GM12891 (cell line): ENCODE measurements at regions not wholly inside any gene's neighbourhood (a gene's known extent, or its start where the extent isn't known, plus 50 kb on each side); places are given as distances from the start of the nearest gene placed in this dataset.

ENCODE experiments used
- PAX5 ChIP-seq: IDR thresholded peaks from 2 replicates; pipeline ENCODE4 v1.6.1; 2011; ENCODE audit warnings: low read length, moderate library complexity, mild to moderate bottlenecking; ENCODE audit not compliant: insufficient read depth, severe bottlenecking
- POLR2A ChIP-seq: IDR thresholded peaks from 2 replicates; pipeline ENCODE4 v1.6.1; 2011; ENCODE audit warnings: low read depth, low read length, control low read depth
- POLR2AphosphoS5 ChIP-seq: IDR thresholded peaks from 2 replicates; pipeline ENCODE4 v1.6.1; 2011; ENCODE audit warnings: low read depth, low read length, control low read depth
- SPI1 ChIP-seq: IDR thresholded peaks from 2 replicates; pipeline ENCODE4 v1.6.1; 2011; ENCODE audit warnings: low read depth, low read length, control low read depth
- TAF1 ChIP-seq: IDR thresholded peaks from 2 replicates; pipeline ENCODE4 v1.6.1; 2011; ENCODE audit warnings: low read depth, low read length, control low read depth

GRCh38 chr5:66327008-66327407 lies 182.9 kb downstream of the SREK1 start:
- TF ChIP-seq TAF1 (no peak), POLR2AphosphoS5 (no peak), POLR2A (no peak), SPI1 (no peak), PAX5 (no peak)
